K562 (cell line): ENCODE measurements at regions not wholly inside any gene's neighbourhood (a gene's known extent, or its start where the extent isn't known, plus 50 kb on each side); places are given as distances from the start of the nearest gene placed in this dataset.

Source experiments
- ARNT ChIP-seq, 2 experiments: fragments of 450-650 bp; IDR thresholded peaks; 2 replicates each; pipeline ENCODE4 v1.6.1; 2016; ENCODE audit warnings: mild to moderate bottlenecking in 1 of 2
- ATF1 ChIP-seq, 2 experiments: fragments of 450-650 bp in 1 of 2; IDR thresholded peaks; 2 replicates each; pipeline ENCODE4 v1.6.1; 2016; ENCODE audit warnings: missing compliant biosample characterization in 1 of 2, missing genetic modification characterization in 1 of 2
- CEBPZ ChIP-seq: fragments of 150-350 bp; IDR thresholded peaks from 2 replicates; pipeline ENCODE4 v1.6.1; 2014; ENCODE audit warnings: low read depth, mild to moderate bottlenecking, low read length, borderline replicate concordance
- ELK3 ChIP-seq: fragments of 450-650 bp; formaldehyde crosslinking; IDR thresholded peaks from 2 replicates; pipeline ENCODE4 v1.4.0; 2020; ENCODE audit warnings: mild to moderate bottlenecking
- IRF9 ChIP-seq: fragments of 450-650 bp; IDR thresholded peaks from 2 replicates; pipeline ENCODE4 v1.6.1; 2016; ENCODE audit warnings: missing biosample characterization, missing genetic modification characterization
- MTA2 ChIP-seq: fragments of 450-650 bp; IDR thresholded peaks from 2 replicates; pipeline ENCODE4 v1.6.1; 2016; ENCODE audit warnings: low read depth
- MYC ChIP-seq, 2 experiments: fragments of 250-450 bp in 1 of 2; sonication (Bioruptor Pico) in 1 of 2; IDR thresholded peaks; 2 replicates each; pipeline versions ENCODE4 v1.5.1 to v1.6.1; 2012 to 2021; ENCODE audit warnings: low read depth in 2 of 2, borderline replicate concordance in 1 of 2, improper control_type of control experiment in 1 of 2, low read length in 1 of 2, mild to moderate bottlenecking in 1 of 2, moderate library complexity in 1 of 2
- YY1 ChIP-seq, 3 experiments: IDR thresholded peaks; 2 replicates each; pipeline ENCODE4 v1.6.1; 2011; ENCODE audit warnings: low read length in 2 of 3, mild to moderate bottlenecking in 2 of 3, moderate library complexity in 2 of 3, borderline replicate concordance in 1 of 3, control low read depth in 1 of 3, low read depth in 1 of 3; ENCODE audit not compliant: insufficient read depth in 3 of 3, insufficient replicate concordance in 2 of 3, control insufficient read depth in 1 of 3, insufficient read length in 1 of 3; ENCODE audit errors: extremely low read depth in 1 of 3

GRCh38 chr17:54180950-54181349, 358.2 kb downstream of the KIF2B start:
- TF ChIP-seq ARNT (IDR thresholded peaks at IDR 0.05) = no peak
- TF ChIP-seq ELK3 = no peak
- no peak for TF ChIP-seq IRF9
- TF ChIP-seq YY1 (IDR thresholded peaks at IDR 0.05; ENCODE audit: borderline replicate concordance in 1 of 3, control insufficient read depth in 1 of 3, extremely low read depth in 1 of 3, insufficient read depth in 3 of 3, insufficient read length in 1 of 3, insufficient replicate concordance in 2 of 3, low read depth in 1 of 3, low read length in 2 of 3) = no peak
- no peak for TF ChIP-seq MYC (IDR thresholded peaks at IDR 0.05; ENCODE audit: low read depth, low read length)
- no peak for TF ChIP-seq MYC (CRISPR knock-in tag; IDR thresholded peaks at IDR 0.05; ENCODE audit: borderline replicate concordance, low read depth)
- no peak for TF ChIP-seq ATF1 (CRISPR knock-in tag; IDR thresholded peaks at IDR 0.05)
- TF ChIP-seq ATF1 (tag; IDR thresholded peaks at IDR 0.05) = no peak
- no peak for TF ChIP-seq CEBPZ
- no peak for TF ChIP-seq MTA2
